ENCODE measurements at regions not wholly inside any gene's neighbourhood (a gene's known extent, or its start where the extent isn't known, plus 50 kb on each side); places are given as distances from the start of the nearest gene placed in this dataset.

DNA sequence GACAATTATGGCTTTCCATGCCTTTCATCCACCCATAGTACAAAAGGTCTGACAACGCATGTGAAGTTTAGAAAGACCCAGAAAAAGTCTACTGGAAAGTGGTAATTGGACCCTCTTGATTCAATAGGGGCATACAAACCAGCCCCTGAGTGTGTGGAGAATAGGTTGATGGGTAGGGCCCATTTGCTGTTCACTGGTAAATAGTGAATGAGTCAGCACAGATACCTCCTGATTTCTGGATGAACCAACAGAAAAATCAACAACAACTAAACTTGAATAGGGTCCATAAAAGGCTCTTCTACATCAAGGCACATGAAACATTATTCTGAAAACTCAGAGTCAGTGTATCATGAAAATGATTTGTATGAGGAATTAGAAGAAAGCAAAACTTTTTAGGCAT lies 235.4 kb upstream of the SLC35B3 start:
- TF ChIP-seq CEBPB (IDR thresholded peaks at IDR 0.05) = no peak
- TF ChIP-seq, protein P1, sequence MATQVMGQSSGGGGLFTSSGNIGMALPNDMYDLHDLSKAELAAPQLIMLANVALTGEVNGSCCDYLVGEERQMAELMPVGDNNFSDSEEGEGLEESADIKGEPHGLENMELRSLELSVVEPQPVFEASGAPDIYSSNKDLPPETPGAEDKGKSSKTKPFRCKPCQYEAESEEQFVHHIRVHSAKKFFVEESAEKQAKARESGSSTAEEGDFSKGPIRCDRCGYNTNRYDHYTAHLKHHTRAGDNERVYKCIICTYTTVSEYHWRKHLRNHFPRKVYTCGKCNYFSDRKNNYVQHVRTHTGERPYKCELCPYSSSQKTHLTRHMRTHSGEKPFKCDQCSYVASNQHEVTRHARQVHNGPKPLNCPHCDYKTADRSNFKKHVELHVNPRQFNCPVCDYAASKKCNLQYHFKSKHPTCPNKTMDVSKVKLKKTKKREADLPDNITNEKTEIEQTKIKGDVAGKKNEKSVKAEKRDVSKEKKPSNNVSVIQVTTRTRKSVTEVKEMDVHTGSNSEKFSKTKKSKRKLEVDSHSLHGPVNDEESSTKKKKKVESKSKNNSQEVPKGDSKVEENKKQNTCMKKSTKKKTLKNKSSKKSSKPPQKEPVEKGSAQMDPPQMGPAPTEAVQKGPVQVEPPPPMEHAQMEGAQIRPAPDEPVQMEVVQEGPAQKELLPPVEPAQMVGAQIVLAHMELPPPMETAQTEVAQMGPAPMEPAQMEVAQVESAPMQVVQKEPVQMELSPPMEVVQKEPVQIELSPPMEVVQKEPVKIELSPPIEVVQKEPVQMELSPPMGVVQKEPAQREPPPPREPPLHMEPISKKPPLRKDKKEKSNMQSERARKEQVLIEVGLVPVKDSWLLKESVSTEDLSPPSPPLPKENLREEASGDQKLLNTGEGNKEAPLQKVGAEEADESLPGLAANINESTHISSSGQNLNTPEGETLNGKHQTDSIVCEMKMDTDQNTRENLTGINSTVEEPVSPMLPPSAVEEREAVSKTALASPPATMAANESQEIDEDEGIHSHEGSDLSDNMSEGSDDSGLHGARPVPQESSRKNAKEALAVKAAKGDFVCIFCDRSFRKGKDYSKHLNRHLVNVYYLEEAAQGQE (IDR thresholded peaks at IDR 0.05; ENCODE audit: low read depth) = no peak

All from Ishikawa (cell line).